Fibroblast of skin of right quadriceps (primary cell): ENCODE measurements at regions not wholly inside any gene's neighbourhood (a gene's known extent, or its start where the extent isn't known, plus 50 kb on each side); places are given as distances from the start of the nearest gene placed in this dataset.
"Not testable (repeated sequence)": the region's sequence is repeated elsewhere in the genome, so short reads cannot be mapped to it uniquely, and the experiment has no call there.

Experiments used
- DNase-seq: peaks from one replicate; pipeline ENCODE4 v3.0.0-alpha.2; 2013

GRCh38 chr6:27616328-27617045 lies 143.6 kb upstream of the ZNF184 start:
- no peak for DNase-seq

DNA sequence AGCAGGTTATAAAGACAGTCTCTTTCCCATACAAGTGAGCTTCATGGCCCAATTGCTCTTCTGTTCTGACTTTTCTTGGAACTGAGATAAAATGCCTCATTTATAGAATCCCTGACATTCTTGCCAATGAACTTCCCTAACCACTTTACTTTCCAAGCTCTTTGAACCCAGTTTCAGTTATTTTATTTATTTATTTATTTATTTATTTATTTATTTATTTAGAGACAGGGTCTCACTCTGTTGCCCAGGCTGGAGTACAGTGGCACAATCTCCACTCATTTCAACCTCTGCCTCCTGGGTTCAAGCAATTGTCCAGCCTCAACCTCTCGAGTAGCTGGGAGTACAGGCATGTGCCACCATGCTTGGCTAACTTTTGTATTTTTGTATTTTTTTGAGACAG lies 138.5 kb upstream of the ZNF184 start:
- DNase-seq = no peak

DNA sequence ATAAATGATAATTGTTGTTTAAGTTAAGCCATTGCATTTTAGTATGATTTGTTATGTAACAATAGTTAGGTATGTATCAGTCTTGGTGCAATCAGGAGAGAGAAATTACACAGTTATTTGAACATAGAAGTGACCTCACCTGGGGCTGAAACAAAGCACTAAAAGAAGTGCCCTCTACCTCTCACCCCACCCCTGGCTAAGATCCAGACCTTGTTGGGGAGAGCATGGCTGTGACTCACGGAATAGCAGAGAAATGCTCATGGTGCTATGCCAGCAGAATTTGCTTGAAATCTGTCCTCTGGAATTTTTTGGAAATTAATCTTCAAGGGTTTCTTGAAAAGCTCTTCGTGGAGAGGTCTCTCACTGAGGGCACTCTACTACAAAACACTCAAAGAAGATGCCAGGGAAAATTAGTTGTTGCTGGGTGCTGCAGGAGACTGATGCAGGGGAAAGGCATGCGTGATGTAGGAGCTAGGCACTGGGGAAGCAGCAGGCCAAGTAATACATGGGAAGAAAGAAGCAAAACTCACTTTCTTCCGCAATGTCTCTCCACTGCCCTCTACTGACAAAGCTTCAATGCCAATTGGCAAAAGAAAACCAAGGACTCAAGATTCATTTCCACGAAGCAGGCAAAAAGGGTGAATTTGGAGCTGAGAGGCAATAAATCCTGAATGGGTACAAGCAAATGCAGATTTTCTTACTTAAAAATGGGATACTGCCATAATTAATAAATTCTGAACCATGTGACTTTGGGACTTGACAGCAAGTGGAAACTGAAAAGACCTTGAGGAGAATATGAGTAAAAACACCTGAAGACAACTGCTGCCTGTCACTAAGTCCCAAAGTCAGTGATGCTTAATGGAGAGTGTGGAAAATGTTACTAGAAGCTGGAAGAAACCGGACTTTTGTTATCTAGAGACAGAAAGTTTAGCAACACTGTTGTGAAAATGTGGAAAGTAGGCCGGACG lies 136.3 kb upstream of the ZNF184 start:
- DNase-seq = peak; percentile 49

DNA sequence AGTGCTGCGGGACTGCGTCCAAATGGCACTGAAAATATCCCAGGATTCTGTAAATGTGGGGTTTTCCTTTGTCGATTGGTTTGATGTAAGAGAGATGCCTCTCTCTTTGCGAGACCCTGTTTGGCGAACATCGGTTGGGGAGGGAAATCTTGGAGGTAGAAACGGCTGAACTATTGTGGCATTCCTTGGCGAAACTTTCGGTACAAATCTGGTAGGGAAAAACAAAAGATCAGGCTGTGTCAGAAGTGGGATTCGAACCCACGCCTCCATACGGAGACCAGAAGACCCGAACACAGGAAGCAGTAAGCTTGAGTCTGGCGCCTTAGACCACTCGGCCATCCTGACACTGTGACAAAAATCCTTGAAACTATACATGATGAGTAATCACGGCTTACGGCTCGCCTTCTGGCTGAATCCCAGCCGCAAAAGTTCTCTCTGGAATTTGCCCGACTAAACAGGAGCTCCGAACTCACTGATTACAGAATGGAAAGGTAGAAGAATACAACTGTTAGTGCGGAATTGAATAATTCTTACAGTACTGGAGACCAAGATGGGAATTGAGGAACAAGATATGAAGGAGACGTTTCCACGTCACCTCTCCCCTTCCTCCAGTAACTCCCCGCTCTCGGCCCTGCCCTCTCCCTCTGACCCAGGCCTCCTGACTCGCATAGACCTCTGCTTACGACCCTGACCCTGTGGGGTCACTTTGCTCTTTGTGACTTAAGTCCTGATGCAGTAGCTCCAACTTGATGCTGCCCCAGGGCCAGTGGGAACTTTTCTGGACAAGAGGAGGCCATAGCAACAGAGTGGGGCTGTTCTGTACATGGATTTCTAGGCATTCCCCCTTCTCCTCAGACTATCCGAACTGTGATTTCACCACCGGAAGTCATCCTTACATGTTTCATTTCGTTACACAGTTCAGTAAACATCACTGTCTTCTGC lies 132.8 kb upstream of the ZNF184 start:
- peak; percentile 80 for DNase-seq

GRCh38 chr6:27604986-27605385 lies 132.1 kb upstream of the ZNF184 start:
- peak; percentile 6 for DNase-seq

DNA sequence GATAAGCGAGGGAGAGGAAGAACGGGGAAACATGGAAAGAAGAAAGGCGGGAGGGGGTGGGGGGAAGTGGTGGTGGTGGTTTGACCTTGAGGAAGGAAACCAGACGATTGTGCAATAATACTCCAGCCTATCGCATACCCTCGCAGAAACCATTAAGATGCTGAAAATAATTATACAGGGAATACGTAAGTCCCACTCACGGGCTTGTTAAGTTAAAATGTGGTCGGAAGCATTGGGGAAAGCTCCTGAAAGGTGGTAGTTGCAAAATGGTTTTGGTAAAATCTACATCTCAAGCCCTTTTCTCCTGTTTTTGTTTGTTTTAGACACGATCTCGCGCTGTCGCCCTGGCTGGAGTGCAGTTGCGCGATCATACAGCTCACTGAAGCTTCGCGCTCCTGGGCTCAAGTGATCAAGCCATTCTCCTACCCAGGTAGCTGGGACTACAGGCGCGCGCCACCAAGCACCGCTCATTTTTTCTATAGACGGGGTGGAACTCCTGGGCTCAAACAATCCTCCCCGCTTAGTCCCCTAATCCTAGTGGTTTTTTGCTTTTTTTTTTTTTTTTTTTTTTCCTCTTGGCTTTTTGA lies 128.9 kb upstream of the ZNF184 start:
- no peak for DNase-seq

DNA sequence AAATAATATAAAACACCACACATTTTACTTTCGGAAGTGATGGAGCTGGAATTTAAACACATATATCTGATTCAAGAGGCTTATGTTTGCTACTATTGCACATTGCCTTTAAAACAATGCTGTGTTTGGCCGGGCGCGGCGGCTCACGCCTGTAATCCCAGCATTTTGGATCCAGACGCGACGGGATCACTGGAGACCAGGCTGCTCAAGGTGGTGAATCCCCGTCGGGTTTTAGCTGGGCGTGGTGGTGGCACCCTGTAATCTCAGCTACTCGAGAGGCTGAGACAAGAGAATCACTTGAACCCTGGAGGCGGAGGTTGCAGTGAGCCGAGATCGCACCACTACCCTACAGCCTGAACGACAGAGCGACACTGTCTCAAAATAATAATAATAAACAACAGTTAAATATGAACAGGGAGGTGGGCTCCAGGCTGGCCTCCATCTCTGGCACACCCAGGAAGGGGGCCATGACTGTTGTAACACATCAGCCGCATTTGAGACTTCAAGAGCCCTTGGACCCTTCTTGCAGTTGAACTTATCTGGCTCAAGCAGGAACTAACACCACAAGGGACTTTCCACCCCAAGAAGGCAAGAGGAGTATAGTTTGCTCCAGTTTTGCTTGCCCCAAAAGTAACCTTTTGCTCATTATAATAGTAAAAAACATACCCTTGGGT lies 127.1 kb upstream of the ZNF184 start:
- DNase-seq = no peak

DNA sequence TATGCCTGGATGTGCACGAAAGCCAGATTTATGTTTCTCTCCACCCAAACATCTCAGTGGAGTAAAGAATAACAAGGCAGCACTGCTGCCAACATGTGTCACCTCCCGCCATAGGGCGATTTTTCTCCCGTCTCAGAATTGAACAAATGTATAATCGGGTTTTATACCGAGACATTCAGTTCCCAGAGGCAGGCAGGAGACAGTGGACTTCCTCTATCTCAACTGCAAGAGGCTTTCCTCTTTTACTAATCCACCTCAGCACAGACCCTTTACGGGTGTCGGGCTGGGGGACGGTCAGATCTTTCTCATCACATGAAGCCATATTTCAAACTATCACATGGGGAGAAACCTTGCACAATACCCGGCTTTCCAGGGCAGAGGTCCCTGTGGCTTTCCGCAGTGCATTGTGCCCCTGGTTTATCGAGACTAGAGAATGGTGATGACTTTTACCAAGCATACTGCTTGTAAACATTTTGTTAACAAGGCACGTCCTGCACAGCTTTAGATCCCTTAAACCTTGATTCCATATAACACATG lies 124.2 kb upstream of the ZNF184 start:
- DNase-seq = not testable (repeated sequence)

DNA sequence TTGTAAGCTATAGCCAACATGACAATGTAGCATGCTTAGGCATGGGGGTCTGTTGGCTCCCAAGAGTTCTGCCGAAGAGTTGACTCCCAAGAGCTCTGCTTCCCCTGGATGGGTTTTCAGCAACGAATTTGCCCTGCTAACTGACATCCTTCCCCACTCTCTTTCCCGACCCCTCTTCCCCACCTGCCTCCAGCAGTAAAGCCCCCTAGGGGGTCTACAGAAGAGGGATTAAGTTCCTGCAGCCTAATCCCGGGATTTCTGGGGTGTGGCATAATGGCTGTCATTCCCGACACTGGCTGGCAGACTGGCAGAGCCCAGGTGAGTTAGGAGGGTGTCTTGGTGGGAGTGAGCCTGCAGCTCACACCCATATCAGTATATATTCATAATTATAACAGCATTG lies 121.0 kb upstream of the ZNF184 start:
- DNase-seq = no peak

DNA sequence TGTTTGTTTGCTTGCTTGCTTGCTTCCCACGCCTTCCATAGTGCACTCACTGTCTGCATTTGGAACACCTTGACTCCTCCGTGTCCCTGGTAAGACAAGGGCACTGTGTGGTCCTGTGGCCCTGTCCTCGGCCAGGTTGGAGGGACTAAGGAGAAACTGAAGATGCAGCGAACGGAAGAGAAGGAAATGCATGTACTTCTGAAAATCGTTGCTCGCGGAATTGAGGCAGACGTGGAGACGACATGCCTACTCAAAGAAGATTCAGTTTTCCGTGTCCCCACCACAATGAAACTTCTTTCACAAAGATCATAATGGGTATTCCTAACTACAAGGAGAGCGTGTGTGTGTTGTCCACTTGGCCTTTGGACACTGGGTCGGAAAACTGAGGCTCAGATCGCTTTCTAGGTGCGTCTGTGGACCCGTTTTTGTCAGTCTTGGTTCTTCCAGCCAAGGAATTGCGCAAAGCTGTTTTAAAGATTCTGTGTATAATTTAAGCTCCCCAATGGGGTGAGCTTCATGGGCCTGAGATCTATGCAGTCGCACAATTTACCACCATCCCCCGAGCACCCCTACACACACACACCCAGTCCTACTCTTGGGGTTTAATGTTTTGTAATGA lies 120.4 kb upstream of the ZNF184 start:
- no peak for DNase-seq

- peak; percentile 89 for DNase-seq
These were observed 119.7 kb upstream of the ZNF184 start for GRCh38 chr6:27592481-27593199.

DNA sequence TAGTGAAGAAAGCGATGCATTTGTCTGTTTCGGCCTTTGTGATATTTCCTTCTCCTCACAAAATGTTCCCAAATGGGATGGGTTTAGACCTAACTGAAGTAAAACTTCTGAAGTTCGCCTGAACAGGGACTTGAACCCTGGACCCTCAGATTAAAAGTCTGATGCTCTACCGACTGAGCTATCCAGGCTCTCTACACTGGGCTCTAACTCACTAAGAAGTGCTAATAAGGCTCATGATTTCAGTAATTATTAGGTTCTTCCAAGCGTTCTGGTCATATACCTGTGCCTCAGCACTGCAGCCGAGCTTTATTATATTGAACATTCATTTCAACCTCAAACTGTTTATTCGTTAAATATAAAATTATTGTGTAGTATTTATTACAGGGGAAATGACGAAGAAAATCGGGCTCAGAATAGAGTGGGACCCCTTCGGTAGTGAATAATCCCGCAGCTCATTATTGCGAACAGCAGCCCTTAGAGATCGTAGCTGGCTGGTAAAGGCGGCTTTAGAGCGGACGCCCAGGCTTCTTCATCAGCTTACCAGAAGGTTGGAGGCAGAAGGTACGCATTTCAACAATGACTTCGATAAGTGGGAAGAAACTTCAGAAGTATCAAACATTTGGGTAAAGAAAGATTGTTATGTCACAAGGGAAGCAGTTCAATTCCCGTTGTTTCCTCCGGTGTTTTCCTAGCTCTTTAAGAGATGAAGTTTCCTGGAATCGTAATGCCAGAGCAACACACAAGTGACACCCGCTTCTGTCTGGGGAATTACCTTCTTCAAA lies 119.0 kb upstream of the ZNF184 start:
- DNase-seq = peak; percentile 47

- DNase-seq = not testable (repeated sequence)
These were observed 112.4 kb upstream of the ZNF184 start for GRCh38 chr6:27585316-27585715.

DNA sequence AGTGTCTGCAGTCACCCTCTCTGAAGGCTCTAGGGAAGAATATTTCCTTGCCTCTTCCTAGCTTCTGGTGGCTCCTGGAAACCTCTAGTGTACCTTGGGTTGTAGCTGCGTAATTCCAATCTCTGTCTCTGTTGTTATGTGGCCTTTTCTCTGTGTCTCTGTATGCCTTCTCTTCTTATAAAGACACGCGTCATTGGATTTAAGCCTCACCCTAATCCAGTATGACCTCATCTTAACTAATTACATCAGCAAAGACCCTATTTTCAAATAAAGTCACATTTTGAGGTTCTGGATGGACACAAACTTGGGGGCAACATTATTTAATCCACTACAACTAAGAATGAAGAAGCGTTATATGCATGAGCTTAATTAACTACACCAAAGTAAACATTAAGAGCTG lies 111.4 kb upstream of the ZNF184 start:
- DNase-seq = no peak

DNA sequence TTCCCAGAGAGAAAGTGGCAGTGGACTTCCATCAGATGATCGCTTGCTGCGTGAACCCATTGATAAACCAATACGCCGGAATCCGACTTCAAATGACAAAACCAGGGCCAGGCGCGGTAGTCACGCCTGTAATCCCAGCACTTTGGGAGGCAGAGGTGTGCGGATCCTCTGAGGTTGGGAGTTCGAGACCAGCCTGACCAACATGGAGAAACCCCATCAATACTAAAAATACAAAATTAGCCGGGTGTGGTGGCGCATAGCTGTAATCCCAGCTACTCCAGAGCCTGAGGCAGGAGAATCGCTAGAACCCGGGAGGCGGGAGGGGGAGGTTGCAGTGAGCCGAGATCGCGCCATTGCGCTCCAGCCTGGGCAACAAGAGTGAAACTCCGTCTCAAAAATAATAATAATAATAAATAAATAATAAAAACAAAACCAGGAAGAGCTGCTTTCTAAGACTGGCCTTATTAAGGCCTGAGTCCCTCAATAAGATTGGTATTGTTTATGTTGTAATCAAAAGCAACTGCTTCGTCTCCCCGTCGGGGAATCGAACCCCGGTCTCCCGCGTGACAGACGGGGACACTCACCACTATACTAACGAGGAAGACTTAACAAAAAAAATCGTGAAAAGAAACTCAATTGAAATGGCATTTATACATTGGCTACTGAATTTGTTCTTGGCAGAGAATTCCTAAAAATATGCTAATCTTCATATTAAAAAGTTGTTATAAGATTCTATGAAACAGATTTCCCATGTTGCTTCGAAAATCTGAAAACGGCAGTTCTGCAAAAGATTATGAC lies 110.2 kb upstream of the ZNF184 start:
- peak; percentile 65 for DNase-seq

DNA sequence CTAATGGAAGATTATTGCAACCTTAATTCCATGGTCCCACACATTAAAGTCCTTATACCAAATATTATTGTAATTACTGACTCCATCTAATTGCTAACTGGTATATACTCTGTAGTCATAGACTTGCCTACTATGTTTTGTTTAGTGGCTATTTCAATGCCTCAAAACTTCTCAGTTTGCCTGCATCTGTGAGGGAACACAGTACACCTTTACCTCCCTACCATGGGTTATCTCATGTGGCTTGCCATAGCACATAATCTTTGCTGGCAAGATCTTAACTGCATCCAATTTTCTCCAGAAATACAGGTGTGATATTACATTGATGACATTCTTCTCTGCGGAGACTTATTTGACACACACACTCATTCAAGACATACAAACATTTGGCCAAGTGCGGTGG lies 107.1 kb upstream of the ZNF184 start:
- no peak for DNase-seq

DNA sequence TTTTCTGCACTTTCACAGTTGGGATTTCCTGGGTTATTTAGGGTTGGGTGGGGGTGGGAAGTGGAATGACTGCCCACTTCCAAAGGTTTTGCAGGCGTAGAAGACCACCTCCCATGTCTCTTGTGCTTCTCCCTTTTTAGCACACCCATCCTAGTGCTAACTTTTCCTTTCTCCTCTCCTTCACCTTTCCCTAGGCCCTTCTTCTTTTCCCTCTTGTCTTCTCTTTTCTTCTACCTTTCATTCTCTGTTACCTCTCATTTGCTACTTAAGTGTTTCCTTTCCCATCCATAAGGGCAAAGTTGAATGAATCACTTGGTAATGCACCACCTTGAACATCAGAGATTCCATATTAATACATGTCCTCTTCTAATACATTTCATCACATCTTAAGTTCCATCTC lies 105.0 kb upstream of the ZNF184 start:
- DNase-seq = no peak

- no peak for DNase-seq
These were observed 102.9 kb upstream of the ZNF184 start for GRCh38 chr6:27575594-27576361.
